BJ (cell line): ENCODE measurements at regions not wholly inside any gene's neighbourhood (a gene's known extent, or its start where the extent isn't known, plus 50 kb on each side); places are given as distances from the start of the nearest gene placed in this dataset.

Experiments
- CTCF ChIA-PET: fragments of 350-600 bp; formaldehyde crosslinking; extraction: SDS; loops from one replicate; lab custom pipeline; 2021; ENCODE audit warnings: antibody characterized with exemption, inconsistent platforms; lab: Yijun Ruan, JAX
- POLR2A ChIA-PET: fragments of 300-600 bp; sonication (Branson Sonifier 250); formaldehyde crosslinking; extraction: SDS; loops from one replicate; lab custom pipeline; 2021; ENCODE audit warnings: antibody characterized with exemption; lab: Charles Lee
- DNase-seq: peaks from one replicate; pipeline ENCODE4 v3.0.0-alpha.2; 2011; ENCODE audit warnings: low read depth
- H3K27me3 ChIP-seq: 2 replicates; pipeline ENCODE4 v1.6.0; 2011; ENCODE audit warnings: low read length; ENCODE audit not compliant: control insufficient read depth, insufficient read depth
- H3K36me3 ChIP-seq: 2 replicates; pipeline ENCODE4 v1.5.1; 2011; ENCODE audit warnings: low read length; ENCODE audit not compliant: control insufficient read depth, insufficient read depth
- H3K4me3 ChIP-seq: 2 replicates; pipeline ENCODE4 v1.5.1; 2011; ENCODE audit warnings: low read depth, mild to moderate bottlenecking, control low read depth, low read length
- CTCF ChIP-seq: IDR thresholded peaks from 2 replicates; pipeline ENCODE4 v1.5.1; 2011; ENCODE audit warnings: low read depth, mild to moderate bottlenecking, control low read depth, inconsistent platforms, low read length, moderate library complexity; ENCODE audit not compliant: insufficient read depth

GRCh38 chr5:12315461-12315860, 411.2 kb upstream of the CTNND2 start:
- no peak for DNase-seq
- ChIA-PET POLR2A (no interaction called here), CTCF (no interaction called here)
- Histone ChIP-seq H3K36me3 (no peaks in the 10 kb centered on the region), H3K4me3 (no peak overlapping the region), H3K27me3 (no peaks in the 10 kb centered on the region)
- TF ChIP-seq CTCF = no peak

- DNase-seq = no peak
- POLR2A ChIA-PET = no interaction called here
- no peaks in the 10 kb centered on the region for H3K27me3 ChIP-seq
- TF ChIP-seq CTCF = no peak
- H3K36me3 ChIP-seq = no peaks in the 10 kb centered on the region
- H3K4me3 ChIP-seq = no peak overlapping the region
- CTCF ChIA-PET = interaction anchor here (1.1 kb wide), 1 partner anchor 11 kb away, joined by 3 read pairs; no protein-coding TSS in a partner anchor
Observed at GRCh38 chr5:12313602-12314001, 409.4 kb upstream of the CTNND2 start.

- no peak overlapping the region for H3K4me3 ChIP-seq
- H3K36me3 ChIP-seq = no peaks in the 10 kb centered on the region
- no peak for DNase-seq
- ChIA-PET CTCF (no interaction called here), POLR2A (no interaction called here)
- TF ChIP-seq CTCF = no peak
- H3K27me3 ChIP-seq = no peaks in the 10 kb centered on the region
Observed at GRCh38 chr5:12312343-12312742, 408.1 kb upstream of the CTNND2 start.

- CTCF ChIA-PET = no interaction called here
Observed at GRCh38 chr5:12294151-12294550, 389.9 kb upstream of the CTNND2 start.

GRCh38 chr5:12292610-12293204, 388.5 kb upstream of the CTNND2 start:
- no peaks in the 10 kb centered on the region for H3K27me3 ChIP-seq
- TF ChIP-seq CTCF = no peak
- POLR2A ChIA-PET = no interaction called here
- H3K36me3 ChIP-seq = no peaks in the 10 kb centered on the region
- no peak overlapping the region for H3K4me3 ChIP-seq
- CTCF ChIA-PET = no interaction called here
- no peak for DNase-seq

More at GRCh38 chr5:12294151-12294550, 389.9 kb upstream of the CTNND2 start:
- DNase-seq = no peak
- no peak for TF ChIP-seq CTCF
- POLR2A ChIA-PET = no interaction called here
- no peaks in the 10 kb centered on the region for H3K27me3 ChIP-seq
- no peaks in the 10 kb centered on the region for H3K36me3 ChIP-seq
- no peak overlapping the region for H3K4me3 ChIP-seq
